GM12873 (cell line): ENCODE measurements at regions not wholly inside any gene's neighbourhood (a gene's known extent, or its start where the extent isn't known, plus 50 kb on each side); places are given as distances from the start of the nearest gene placed in this dataset.

Experiments used
- TF ChIP-seq, protein P1 (sequence below): IDR thresholded peaks from 2 replicates; pipeline ENCODE4 v1.5.1; 2012; ENCODE audit warnings: low read depth, mild to moderate bottlenecking, moderate library complexity, low read length, control low read depth; ENCODE audit not compliant: insufficient read depth; ENCODE audit errors: missing control alignments

- TF ChIP-seq, protein P1, sequence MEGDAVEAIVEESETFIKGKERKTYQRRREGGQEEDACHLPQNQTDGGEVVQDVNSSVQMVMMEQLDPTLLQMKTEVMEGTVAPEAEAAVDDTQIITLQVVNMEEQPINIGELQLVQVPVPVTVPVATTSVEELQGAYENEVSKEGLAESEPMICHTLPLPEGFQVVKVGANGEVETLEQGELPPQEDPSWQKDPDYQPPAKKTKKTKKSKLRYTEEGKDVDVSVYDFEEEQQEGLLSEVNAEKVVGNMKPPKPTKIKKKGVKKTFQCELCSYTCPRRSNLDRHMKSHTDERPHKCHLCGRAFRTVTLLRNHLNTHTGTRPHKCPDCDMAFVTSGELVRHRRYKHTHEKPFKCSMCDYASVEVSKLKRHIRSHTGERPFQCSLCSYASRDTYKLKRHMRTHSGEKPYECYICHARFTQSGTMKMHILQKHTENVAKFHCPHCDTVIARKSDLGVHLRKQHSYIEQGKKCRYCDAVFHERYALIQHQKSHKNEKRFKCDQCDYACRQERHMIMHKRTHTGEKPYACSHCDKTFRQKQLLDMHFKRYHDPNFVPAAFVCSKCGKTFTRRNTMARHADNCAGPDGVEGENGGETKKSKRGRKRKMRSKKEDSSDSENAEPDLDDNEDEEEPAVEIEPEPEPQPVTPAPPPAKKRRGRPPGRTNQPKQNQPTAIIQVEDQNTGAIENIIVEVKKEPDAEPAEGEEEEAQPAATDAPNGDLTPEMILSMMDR: no peak
Observed at GRCh38 chr1:209431813-209432442, 151.6 kb upstream of the CAMK1G start.

DNA sequence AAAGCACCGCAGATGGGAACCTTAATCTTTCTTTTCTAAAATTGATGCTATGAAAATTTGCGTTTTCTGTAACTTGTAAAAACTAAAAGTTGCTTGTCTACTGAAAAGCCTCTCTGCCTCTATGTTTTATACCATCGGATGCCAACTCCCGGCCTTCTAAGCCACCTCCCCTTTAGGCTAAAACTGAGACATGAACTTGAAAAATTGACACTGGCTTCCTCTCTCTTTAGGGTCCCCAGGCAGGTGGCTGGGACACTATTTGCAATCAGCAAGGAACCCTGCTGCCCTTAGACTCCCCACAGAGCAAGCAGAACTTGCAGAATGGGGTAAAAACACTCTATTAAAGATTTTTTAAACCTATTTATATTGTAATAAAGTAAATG, 151.1 kb upstream of the CAMK1G start:
- TF ChIP-seq, protein P1: no peak

- TF ChIP-seq, protein P1: no peak
Observed at GRCh38 chr1:209433649-209434031, 149.9 kb upstream of the CAMK1G start.

GRCh38 chr1:209434066-209434465, 149.4 kb upstream of the CAMK1G start:
- TF ChIP-seq, protein P1: no peak

GRCh38 chr1:209434631-209435217, 148.8 kb upstream of the CAMK1G start:
- TF ChIP-seq, protein P1: no peak

DNA sequence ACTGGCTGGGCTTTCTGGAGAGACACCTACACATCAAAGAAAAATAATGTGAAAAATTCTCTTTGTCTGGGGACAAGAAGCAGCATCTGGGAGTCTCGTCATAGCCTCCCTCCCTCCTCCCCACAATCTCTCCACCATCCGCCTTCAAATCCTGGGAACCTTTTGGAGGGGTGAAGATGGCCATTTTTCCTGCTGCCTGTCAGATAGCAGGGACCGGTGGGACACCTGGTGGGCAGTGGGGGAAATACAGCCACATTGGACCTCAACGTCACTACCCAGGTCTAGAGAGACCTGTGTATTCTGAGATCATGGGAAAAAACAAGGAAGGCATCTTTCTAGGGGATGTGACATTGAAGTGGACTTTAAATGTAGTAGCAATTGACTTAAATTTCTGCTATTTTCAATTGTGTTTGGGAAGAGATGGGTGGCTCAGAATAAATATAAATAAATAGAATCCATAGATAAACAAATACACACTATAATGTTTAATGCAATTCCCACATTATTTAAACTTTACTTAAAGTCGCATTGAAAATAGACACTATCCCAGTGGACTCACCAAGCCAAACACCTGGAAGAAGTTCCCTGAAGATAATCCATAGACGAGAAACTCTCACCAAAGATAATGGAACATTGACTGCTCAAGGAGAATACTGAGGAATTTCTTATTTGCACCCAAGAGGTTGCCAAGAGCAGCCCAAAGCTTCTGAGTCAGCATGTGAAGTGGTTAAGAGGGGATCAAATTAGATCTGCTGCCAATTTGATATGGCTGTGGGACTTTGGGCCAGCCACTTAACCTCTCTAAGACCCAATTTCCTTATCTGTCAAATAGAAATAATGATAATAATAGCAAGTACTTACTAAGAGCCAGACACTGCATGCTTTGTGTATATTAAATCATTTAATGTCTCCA, 147.6 kb upstream of the CAMK1G start:
- TF ChIP-seq, protein P1: peak; percentile 81

- TF ChIP-seq, protein P1: no peak
Observed at GRCh38 chr1:209439828-209440227, 143.7 kb upstream of the CAMK1G start.
